ENCODE measurements at regions not wholly inside any gene's neighbourhood (a gene's known extent, or its start where the extent isn't known, plus 50 kb on each side); places are given as distances from the start of the nearest gene placed in this dataset.

DNA sequence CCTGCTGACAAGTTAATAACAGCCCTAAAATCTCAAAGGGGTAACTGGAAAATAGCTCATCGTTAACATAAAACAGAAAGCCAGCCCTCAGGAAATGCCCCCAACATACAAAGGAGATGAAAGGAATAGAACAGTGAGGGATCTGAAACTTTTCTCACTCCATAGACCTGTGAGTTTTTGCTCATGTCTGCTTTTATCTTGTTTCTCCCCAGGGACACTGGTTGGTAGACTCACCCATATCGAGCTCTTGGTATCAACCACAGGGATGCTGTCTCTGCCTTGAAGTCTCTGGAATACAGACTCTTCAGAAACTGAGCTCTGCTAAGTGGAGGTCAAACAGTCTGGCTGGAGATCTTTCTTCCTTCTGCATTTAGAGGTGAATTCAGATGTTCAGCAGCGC lies 77.4 kb upstream of the CAMK1G start:
- TF ChIP-seq EZH2 (IDR thresholded peaks at IDR 0.05; ENCODE audit: insufficient read depth, poor library complexity, severe bottlenecking) (no peak), EZH2phosphoT487 (IDR thresholded peaks at IDR 0.05; ENCODE audit: insufficient read depth, low read depth) (no peak)
